Activated CD4-positive, alpha-beta T cell treated with anti-CD3 and anti-CD28 coated beads, Interleukin-2, amount 50 U/mL, for 48 hours (primary cell): ENCODE measurements at regions not wholly inside any gene's neighbourhood (a gene's known extent, or its start where the extent isn't known, plus 50 kb on each side); places are given as distances from the start of the nearest gene placed in this dataset.

Source experiments
- DNase-seq, 2 experiments: peaks; one replicate each; pipeline ENCODE4 v3.0.0-alpha.2; 2020

DNA sequence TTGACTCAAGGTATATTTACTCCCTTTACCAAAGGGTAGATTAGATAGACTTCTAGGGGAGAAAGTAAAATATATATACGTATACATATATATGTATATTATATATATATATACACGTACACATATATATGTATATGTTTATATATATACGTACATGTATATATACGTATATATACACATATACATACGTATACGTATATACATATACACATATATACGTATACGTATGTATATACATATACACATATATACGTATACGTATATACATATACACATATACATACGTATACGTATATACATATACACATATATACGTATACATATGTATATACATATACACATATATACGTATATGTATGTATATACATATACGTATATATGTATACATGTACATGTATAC, 430.5 kb upstream of the ANO3 start:
- no peak for DNase-seq

DNA sequence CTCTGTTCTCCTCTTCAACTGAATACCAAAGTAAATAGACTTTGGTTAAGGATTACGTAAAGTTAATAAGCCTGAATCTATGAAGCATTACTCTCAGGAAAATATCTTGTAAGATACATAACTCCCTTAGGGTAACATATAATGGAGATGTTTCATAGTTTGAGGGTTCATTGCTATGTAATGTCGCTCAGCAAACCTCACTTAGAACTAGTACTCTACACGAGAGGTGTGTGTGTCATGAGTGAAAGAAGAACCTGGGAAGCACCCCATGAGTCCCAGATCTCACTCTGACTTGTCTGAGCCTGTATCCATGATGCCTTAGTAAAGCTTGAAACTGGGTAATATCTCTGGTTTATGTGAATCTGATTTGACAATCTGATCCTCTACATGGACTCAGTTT, 429.5 kb upstream of the ANO3 start:
- DNase-seq: no peak

DNA sequence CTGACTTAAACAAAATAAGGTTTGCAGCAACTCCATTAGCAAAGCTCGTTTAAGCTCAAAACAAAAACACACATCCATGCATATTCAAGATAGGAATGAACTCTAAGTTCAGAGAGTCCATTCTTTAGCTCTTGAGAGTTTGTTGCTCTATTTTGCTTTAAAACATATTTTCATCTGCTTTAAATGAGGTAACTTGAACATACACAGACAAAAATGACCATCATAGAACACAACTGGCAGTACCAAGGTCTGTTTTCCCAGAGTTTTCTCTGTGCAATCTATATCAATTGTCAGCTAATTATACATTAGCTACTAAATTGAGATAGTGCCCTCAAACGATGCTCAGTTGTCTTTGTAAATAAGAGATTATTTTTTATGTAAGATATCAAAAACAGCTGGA, 423.2 kb upstream of the ANO3 start:
- no peak for DNase-seq

DNA sequence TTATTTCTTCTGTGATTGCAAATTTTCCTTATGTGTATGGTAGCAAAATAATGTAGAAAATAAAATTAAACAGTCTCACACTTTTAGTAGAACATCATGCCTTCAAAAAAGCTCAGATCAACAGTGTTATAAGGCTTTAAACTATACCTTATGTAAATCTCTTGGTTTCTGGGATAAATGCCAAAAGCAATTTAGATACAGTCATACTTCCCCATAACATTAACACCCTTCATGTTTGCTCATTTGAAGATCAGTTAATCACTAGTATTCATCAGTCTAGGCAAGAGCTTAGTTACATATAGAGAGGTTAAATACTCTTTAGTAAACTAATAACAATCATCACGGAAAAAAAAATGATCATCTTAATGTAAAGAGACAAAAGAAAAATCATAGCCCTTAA, 421.8 kb upstream of the ANO3 start:
- DNase-seq: no peak

DNA sequence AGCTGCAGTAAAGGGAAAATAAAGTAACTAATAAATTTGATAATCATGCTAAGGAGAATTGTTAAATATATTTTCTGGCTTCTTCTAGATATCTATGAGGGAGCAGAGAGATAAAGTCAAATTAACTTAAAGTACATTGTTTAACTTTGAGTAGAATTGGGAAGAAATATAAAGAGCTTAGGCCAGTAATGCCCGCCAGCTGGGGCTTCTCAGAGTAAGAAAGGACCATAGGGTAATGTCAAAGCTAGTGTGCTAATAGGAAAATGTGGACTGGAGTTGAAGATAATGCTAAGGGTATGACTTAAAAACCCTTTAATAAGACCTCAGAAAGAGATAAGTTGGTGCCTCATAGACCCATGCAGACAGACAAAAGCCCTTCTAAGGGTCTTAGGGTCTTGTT, 411.6 kb upstream of the ANO3 start:
- no peak for DNase-seq

DNA sequence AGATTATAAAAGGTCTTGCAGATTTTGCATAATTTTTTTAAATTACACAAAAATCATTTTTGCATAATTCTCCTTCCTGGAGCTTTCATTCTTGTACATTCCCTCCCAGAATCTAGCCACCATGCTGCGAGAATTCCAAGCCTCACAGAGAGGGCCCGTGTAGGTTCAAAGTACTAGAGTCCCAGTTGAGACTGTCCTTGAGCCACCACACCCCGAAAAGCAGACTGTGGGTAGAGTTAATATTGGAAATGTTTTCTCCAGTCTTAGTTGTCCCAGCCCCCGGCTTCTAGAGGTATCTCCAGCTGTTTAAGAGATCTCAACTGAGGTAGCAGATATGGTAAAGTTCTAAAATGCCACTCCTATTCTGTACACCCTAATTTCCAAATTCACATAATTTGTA, 407.3 kb upstream of the ANO3 start:
- no peak for DNase-seq

DNA sequence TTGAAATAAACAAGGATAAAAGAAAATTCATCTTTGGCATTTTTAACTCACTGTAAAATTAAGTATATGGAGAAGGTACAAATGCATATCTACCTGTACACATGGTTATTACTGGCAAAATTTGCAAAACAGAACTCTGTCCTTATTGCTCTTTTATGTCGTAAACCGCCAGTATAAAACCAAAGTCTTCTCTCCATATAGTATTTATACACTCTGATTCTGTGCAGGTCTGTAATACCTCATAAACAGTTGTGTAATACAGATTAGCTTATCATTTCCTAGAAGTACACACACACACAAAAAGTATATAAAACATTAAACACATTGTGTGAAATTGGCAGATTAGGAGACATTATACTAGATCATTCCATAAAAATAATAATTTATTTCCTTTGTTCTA, 406.6 kb upstream of the ANO3 start:
- no peak for DNase-seq

DNA sequence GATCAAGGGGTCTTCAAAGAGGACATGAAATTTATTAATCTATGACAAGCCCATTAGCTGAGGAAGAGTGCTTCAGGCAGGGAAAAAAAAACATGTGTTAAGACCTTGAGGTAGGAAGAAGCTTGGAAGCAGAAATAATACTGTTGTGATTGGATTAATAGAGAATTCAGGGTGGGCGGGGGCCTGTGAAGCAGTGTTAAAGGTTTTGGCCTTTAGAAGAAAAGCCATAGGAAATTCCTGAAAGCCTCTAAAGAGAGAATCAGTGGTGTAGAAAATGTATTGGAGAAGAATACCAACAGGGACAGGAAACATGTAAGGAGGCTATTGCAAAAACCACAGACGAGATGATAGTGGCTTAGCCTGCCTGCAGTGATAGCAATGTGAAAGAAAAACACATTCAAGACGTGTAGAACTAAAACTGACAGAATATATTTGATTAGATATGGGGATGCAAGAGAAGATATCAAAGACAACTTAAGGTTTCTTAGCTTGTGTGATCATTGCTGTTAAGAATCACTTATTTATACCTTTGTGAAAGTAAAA, 404.4 kb upstream of the ANO3 start:
- no peak for DNase-seq

DNA sequence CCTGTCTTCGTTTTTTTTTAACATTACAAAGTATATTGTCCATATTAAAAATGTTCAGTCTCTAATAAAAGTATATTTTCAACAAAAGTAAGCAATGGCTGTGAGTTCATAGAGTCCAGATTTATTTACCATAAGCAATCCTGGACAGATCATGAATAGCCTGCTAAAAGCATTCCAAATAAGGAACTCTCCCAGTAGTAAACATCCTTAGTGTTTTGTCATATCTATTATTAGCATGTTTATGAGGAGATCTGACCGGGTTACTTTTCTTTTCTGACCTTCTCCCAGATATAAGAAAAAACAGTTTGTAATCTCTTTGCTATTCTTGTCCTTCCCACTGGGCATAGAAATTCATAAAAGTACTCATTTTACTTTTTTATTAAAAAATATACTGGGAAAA, 403.9 kb upstream of the ANO3 start:
- DNase-seq: no peak

DNA sequence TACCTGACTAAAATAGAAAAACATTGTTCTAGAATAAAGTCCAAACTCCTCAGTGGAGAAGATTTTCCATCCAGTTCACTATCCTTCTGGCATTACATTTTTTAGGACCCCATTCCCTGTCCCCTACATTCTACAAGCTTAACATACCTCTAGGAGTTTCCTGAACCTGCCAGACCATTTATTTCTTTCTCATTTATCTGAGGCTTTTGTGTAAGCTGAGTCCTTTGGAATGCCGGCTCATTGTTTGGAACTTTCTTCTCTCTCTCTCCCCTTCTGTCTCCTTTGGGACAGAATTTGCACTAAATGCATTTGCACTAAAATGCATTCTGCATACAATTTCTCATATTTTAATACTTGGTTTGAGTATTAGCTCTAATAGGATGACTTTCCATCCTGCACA, 393.0 kb upstream of the ANO3 start:
- no peak for DNase-seq

DNA sequence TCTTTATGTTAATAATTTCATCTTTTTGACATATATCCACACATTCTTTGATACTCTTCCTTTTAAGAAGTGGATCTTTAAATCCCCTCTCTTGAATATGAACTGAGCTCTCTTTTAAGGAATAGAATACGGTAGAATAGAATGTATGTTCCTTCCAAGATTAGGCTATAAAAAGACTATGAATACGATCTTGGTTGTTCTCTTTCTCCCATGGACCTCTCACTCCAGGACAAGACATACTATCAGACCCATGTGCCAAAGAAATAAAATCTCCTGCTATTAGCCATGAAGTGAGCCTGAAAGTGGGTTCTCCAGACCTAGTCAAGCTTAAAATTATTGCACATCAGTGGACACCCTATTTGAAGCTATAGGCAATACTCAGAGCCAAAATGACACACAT, 392.2 kb upstream of the ANO3 start:
- no peak for DNase-seq

DNA sequence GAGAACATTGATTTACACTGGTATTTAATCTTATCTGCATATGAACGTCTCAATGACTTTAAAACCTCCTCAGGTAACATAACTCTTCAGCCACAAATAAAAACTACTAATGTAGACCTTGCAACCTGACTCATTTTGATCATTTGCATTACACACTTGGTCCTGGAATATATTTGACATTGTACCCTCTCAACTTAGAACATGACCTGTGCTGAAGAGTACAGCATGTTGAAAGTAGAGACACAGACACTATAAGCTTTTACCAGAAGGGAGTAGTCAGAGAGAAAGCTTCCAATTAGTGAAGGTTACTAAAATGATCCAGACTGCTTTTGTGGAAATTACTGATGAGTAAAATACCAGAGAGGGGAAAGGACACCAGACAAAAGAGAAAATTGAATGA, 390.6 kb upstream of the ANO3 start:
- no peak for DNase-seq

DNA sequence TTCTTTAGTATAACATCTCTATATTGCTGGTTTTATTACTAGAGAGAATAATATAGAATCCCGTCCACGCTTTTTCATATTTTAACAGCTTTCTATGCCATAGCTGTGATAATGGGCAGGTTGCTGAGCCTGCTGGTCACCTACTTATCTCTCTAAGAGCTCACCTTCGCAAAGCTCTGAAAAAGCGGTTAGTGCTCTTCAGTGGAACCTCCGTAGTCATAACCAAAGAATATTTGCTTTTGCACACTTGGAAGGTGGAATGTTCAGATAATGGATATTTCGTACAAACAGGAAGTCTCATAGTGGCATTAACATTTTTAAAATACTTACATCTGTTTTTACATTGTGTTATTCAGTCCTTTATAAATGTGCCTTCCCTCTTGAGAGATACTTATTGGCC, 388.9 kb upstream of the ANO3 start:
- no peak for DNase-seq

DNA sequence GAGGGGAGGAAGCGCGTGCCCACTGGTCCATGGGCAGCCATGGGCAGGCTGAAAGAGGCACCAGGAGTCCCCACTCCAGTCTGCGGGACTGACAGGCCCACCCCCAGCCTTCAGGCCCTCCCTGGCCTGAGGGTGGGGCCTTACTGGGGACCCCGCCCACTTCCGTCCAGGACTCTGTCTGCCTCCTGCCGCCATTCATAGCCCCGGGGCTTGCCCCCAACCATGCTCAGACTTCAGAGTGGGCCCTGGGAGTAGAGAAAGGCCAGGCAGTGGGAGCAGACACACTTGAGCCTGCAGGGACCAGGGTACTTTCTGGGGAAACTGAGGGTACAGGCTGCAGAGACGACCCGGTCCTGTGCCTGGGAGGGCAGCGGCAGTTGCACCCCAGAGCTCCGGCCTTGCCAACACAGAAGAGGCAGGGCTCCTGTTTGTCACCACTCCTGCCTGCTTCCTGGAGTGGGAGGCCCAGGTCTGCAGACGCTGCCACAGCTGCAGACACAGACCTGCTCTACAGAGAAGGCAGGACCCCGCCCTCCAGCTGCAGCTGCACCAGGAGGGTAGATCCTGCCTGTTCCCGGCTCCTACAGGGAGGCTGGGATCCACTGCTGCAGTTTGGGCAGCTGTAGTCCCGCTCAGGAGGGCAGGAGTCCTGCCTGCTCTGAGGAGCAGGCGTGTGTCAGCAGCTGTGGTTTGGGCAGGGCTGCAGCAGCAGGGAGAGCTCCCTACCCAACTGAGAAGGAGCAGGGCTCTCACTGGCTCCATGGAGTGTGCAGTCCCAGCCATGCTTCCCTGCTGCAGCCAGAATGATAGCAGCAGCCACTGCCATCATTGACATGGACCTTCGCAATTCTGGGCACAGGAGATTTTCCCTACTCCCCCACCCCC, 387.9 kb upstream of the ANO3 start:
- no peak for DNase-seq

DNA sequence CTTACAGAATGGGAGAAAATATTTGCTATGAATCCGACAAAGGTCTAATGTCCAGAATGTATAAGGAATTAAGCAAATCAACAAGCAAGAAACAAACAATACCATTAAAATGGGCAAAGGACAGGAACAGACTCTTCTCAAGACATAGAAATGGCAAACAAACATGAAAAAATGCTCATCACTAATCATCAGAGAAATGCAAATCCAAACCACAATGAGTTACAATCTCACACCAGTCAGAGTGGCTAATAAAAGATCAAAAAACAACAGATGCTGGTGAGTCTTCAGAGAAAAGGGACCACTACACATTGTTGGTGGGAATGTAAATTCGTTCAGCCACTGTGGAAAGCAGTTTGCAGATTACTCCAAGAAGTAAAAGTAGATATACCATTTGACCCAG, 382.0 kb upstream of the ANO3 start:
- no peak for DNase-seq

DNA sequence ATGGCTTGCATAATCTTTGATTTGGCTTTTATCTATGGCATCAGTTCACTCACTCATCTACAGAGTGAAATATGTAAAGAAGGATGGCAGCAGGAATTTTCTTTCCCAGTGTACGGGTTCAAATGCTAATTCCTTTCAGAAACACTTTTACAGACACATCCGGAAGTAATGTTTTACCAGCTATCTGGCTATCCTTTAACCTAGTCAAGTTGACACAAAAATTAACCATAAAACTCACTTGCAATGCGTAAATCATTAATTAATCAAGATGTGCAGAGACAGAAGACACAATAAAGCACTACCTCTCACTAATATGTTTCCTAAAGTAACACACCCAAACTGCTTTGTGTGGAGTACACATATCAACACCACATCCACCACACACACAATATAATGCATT, 378.9 kb upstream of the ANO3 start:
- DNase-seq: no peak

DNA sequence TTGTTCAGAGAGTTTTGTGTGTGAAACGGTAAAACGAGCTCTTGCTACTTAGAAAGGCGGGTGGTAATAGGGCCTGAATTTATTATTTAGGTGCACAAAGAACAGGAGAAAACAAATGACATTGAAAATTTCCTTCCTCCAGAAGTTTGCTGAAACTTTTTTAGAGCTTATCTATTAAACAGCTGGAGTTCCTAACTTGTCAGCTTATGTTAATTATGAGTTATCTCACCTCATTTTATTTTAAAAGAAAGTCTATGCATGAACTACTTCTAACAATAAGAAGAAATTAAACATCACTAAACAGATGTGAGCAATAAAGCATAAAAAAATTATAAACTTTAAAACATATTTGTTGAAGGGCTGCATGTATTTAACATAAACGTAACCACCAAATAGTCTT, 373.9 kb upstream of the ANO3 start:
- no peak for DNase-seq

DNA sequence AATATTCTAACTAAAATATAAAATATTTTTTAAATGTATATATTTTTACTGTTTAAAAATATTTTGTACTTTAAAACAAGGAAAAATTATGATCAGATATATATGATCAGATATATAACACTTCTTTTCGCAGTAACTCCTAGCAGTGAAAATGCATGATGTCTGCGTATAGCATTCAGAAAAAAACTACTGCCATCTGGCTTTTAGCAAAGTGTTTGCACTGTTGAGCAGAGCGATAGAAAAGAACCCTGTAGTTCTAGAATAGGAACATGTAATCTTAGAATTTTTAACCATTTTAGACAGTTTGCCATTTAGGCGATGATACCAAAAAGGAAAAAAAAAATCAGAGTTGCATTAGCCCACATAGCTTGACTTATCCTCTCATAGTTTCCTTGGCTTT, 370.4 kb upstream of the ANO3 start:
- no peak for DNase-seq

DNA sequence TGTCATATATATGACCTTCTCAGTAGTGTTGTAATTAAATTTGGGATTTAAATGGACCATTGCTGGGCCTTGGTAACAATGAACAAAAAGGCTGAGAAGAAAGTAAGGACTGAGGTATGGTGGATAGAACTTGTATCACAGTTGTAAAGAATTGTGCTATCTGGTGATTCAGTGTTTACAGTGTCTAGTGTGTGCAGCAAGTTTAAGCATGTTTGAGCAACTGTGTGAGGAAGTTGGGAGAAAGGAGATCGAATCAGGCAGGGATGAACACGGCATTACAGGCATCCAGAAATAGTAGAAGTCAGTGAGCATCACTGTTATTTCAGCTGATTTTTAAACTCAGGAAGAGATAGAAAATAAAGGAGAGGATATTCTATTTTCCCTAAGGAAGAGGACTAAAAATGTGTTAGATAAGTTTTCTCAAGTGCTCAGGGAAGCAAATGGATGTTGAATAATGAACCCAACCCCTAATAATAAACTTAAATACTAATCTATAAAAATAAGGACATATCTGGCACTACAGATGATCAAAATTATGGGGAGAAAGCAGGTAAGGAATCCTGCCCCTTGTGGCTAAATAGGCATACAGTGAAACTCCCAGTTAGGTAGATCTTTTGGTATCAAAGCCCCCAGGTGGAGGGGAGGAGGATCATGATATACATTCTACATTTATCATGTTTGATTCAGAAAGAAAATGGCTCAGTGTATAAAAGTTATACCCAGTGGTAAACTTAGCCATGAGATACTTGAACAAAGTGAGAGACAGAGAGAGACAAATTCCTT, 361.0 kb upstream of the ANO3 start:
- DNase-seq: no peak

DNA sequence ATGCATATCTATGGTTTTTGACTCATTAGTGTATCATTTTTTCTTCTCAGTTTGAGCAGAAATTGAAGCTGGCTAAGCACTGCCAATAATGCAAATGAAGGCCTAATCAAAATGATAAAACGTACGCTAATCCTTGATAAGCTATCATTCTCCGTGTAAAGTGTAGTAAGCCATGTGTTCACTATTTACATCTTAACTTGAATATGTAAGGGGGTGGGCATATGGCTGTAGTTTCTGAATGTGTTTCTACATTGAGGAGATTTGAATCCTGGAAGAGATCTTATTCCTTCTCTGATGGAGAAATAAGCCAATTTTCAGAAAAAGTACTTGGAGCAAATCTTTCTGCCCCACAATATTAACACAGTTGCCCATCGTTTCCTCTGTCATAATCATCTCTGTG, 351.8 kb upstream of the ANO3 start:
- no peak for DNase-seq

DNA sequence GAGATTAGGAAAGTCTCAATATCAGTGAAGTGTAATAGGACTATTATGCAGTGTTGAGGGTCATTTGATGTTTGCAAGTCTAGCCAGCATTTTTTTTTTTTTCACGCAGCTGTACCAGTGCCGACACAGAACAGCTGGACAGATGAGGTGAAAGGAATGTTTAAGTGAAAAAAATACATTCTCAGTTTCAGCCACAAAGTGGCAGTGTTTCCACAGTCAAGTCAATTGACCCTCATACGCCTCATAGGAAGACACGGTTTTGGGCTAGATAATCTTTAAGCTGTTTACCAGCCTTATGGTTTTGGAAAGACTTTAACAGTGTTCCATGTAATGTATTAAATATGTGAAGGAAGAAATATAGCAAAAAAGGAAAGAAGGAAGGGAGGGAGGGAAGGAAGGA, 349.9 kb upstream of the ANO3 start:
- DNase-seq: no peak

DNA sequence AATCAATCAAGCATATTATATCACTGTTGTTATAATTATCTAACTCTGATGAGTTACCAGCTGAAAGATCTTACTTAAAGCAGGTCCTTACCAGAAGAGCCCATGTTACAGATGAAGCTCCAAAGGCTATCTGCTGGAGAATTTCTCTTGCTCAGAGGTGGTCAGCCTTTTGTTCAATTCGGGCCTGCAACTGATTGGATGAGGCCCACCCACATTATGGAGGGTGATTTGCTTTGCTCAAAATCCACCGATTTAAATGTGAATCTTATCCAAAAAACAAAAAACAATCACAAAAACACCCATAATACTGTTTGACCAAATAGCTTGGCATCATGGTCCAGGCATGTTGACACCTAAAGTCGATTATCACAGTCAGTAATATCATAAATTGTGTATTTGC, 348.6 kb upstream of the ANO3 start:
- no peak for DNase-seq

DNA sequence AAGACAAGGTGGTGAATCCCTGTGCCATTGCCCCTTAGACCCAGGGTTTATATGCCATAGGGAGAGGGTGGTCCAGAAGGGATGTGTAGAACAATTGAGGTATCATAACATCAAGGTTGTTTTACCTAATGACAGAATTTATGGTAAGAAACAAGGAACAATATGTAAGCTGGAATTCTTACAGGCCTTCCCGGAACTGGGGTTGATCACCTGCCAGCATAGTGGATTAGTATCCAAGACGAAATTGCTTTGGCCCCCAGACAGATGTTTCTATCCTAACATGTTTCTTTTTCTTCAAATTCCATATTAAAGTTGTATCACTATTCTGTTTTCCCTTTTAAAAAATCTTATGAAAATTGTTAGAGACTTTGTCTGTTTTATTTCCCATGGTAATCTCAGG, 343.8 kb upstream of the ANO3 start:
- DNase-seq: no peak

DNA sequence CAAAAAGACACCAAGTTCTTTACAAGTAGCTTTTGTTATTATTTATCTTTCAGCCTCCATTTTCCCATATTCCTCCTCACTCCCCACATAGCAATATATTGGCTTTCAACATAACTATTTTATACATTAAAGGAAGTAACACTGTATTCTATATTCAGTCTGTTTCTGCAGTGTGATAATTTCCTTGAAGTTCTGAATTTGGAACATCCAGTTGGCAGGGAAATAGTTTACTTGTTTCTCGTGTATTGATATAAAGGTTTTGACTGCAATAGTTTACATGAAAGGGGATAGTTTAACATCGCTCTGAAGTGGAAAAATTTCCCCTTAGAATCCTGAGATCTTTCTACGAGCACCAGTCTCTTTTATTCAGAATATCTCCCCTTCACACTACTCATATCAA, 341.5 kb upstream of the ANO3 start:
- no peak for DNase-seq
